OCI-LY1 (cell line): ENCODE measurements at regions not wholly inside any gene's neighbourhood (a gene's known extent, or its start where the extent isn't known, plus 50 kb on each side); places are given as distances from the start of the nearest gene placed in this dataset.

ENCODE experiments used
- H2AFZ ChIP-seq: fragments of 200-600 bp; sonication (generic), shearing (Covaris generic); 2 replicates; pipeline ENCODE4 v1.6.0; 2014; ENCODE audit warnings: antibody characterized with exemption, mild to moderate bottlenecking, low read length
- H3F3A ChIP-seq: fragments of 200-600 bp; sonication (generic), shearing (Covaris generic); 2 replicates; pipeline ENCODE4 v1.6.0; 2014; ENCODE audit warnings: mild to moderate bottlenecking, antibody characterized with exemption, low read length, moderate library complexity; ENCODE audit not compliant: insufficient read depth
- H3K27ac ChIP-seq: fragments of 200-600 bp; sonication (generic); 2 replicates; pipeline ENCODE4 v1.5.1; 2014; ENCODE audit warnings: low read length, mixed run types, mild to moderate bottlenecking, low read depth; ENCODE audit not compliant: poor library complexity, severe bottlenecking
- H3K27me3 ChIP-seq: fragments of 200-600 bp; sonication (generic); 2 replicates; pipeline ENCODE4 v1.6.0; 2014; ENCODE audit warnings: antibody characterized with exemption, mild to moderate bottlenecking, low read length, moderate library complexity; ENCODE audit not compliant: insufficient read depth
- H3K36me3 ChIP-seq: fragments of 200-600 bp; sonication (generic); 2 replicates; pipeline ENCODE4 v1.6.1; 2014; ENCODE audit warnings: mild to moderate bottlenecking, antibody characterized with exemption, low read length, moderate library complexity, mixed read lengths; ENCODE audit not compliant: insufficient read depth
- H3K4me1 ChIP-seq: fragments of 200-600 bp; sonication (generic); 2 replicates; pipeline ENCODE4 v1.5.1; 2014; ENCODE audit warnings: mild to moderate bottlenecking, low read length, moderate library complexity; ENCODE audit not compliant: insufficient read depth, severe bottlenecking
- H3K4me2 ChIP-seq: fragments of 200-600 bp; sonication (generic), shearing (Covaris generic); 2 replicates; pipeline ENCODE4 v1.6.1; 2014; ENCODE audit warnings: low read length
- H3K4me3 ChIP-seq: fragments of 200-600 bp; sonication (generic); 2 replicates; pipeline ENCODE4 v1.5.1; 2014; ENCODE audit warnings: low read length, low read depth, mild to moderate bottlenecking, mixed read lengths; ENCODE audit not compliant: poor library complexity, severe bottlenecking
- H3K79me2 ChIP-seq: fragments of 200-600 bp; shearing (Covaris generic); 2 replicates; pipeline ENCODE4 v1.6.1; 2016; ENCODE audit warnings: mixed run types, low read length, mixed read lengths; ENCODE audit not compliant: insufficient read depth
- H3K9ac ChIP-seq: fragments of 200-600 bp; sonication (generic), shearing (Covaris generic); 2 replicates; pipeline ENCODE4 v1.6.1; 2014; ENCODE audit warnings: mild to moderate bottlenecking, low read length, mixed read lengths
- H3K9me2 ChIP-seq: fragments of 200-600 bp; sonication (generic), shearing (Covaris generic); 2 replicates; pipeline ENCODE4 v1.6.1; 2014; ENCODE audit warnings: low read depth, mild to moderate bottlenecking, low read length, mixed read lengths
- H3K9me3 ChIP-seq: fragments of 200-600 bp; shearing (Covaris generic); 2 replicates; pipeline ENCODE4 v1.6.1; 2014; ENCODE audit warnings: low read length, mixed read lengths
- H4K20me1 ChIP-seq: fragments of 200-600 bp; sonication (generic), shearing (Covaris generic); 2 replicates; pipeline ENCODE4 v1.6.0; 2016; ENCODE audit warnings: mild to moderate bottlenecking, low read length; ENCODE audit not compliant: insufficient read depth
- EZH2 ChIP-seq: fragments of 200-600 bp; sonication (generic), shearing (Covaris generic); IDR thresholded peaks from 2 replicates; pipeline ENCODE4 v1.8.0; 2017; ENCODE audit warnings: borderline replicate concordance, mixed run types, mild to moderate bottlenecking, antibody characterized with exemption, low read length, moderate library complexity, mixed read lengths
- TF ChIP-seq, protein P1 (sequence below): fragments of 200-600 bp; sonication (generic), shearing (Covaris generic); IDR thresholded peaks from 2 replicates; pipeline ENCODE4 v1.5.1; 2017; ENCODE audit warnings: mild to moderate bottlenecking, antibody characterized with exemption, low read length, moderate library complexity, mixed read lengths

GRCh38 chr2:203619267-203619878, 84.3 kb upstream of the RAPH1 start:
- no peak overlapping the region for H3K4me2 ChIP-seq
- no peaks in the 10 kb centered on the region for H3K79me2 ChIP-seq
- H3K27ac ChIP-seq: no peak overlapping the region
- no peaks in the 10 kb centered on the region for H3K36me3 ChIP-seq
- no peak overlapping the region for H2AFZ ChIP-seq
- no peaks in the 10 kb centered on the region for H3K9me2 ChIP-seq
- H3K4me1 ChIP-seq: no peaks in the 10 kb centered on the region
- H4K20me1 ChIP-seq: no peaks in the 10 kb centered on the region
- no peaks in the 10 kb centered on the region for H3F3A ChIP-seq
- no peaks in the 10 kb centered on the region for H3K9me3 ChIP-seq
- no peaks in the 10 kb centered on the region for H3K27me3 ChIP-seq
- TF ChIP-seq, protein P1, sequence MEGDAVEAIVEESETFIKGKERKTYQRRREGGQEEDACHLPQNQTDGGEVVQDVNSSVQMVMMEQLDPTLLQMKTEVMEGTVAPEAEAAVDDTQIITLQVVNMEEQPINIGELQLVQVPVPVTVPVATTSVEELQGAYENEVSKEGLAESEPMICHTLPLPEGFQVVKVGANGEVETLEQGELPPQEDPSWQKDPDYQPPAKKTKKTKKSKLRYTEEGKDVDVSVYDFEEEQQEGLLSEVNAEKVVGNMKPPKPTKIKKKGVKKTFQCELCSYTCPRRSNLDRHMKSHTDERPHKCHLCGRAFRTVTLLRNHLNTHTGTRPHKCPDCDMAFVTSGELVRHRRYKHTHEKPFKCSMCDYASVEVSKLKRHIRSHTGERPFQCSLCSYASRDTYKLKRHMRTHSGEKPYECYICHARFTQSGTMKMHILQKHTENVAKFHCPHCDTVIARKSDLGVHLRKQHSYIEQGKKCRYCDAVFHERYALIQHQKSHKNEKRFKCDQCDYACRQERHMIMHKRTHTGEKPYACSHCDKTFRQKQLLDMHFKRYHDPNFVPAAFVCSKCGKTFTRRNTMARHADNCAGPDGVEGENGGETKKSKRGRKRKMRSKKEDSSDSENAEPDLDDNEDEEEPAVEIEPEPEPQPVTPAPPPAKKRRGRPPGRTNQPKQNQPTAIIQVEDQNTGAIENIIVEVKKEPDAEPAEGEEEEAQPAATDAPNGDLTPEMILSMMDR: no peak
- no peak for TF ChIP-seq EZH2
- no peak overlapping the region for H3K4me3 ChIP-seq
- H3K9ac ChIP-seq: no peak overlapping the region

- H3K27me3 ChIP-seq: no peaks in the 10 kb centered on the region
- no peaks in the 10 kb centered on the region for H4K20me1 ChIP-seq
- H3K9me2 ChIP-seq: no peaks in the 10 kb centered on the region
- no peaks in the 10 kb centered on the region for H3K9me3 ChIP-seq
- TF ChIP-seq, protein P1: no peak
- no peak for TF ChIP-seq EZH2
- H3K27ac ChIP-seq: no peak overlapping the region
- H3F3A ChIP-seq: no peaks in the 10 kb centered on the region
- H3K4me3 ChIP-seq: no peak overlapping the region
- H2AFZ ChIP-seq: no peak overlapping the region
- no peaks in the 10 kb centered on the region for H3K36me3 ChIP-seq
- H3K9ac ChIP-seq: no peak overlapping the region
- H3K79me2 ChIP-seq: no peaks in the 10 kb centered on the region
- no peak overlapping the region for H3K4me2 ChIP-seq
- H3K4me1 ChIP-seq: no peaks in the 10 kb centered on the region
Measured at GRCh38 chr2:203621981-203622515, 84.4 kb upstream of the CD28 start.

DNA sequence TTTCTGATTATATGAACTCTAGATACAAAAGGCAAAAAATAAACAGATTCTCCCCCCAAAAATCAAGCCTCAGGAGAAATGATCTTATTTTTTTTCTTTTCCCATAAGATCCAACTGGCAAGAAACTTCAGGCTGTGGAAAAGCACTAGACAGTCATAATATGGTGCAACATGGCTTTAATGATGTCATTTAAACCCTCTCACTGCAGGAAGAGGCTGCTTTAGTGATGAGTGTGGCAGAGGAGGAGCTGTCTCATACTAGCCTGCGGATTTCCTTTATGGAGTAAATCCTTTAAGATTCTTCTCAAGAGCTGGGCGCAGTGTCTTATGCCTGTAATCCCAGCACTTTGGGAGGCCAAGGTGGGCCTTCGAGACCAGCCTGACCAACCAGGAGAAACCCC, 83.3 kb upstream of the CD28 start:
- H2AFZ ChIP-seq: no peak overlapping the region

More for the DNA sequence above, 83.3 kb upstream of the CD28 start:
- no peaks in the 10 kb centered on the region for H3K4me1 ChIP-seq
- no peaks in the 10 kb centered on the region for H3K36me3 ChIP-seq
- no peaks in the 10 kb centered on the region for H3K27me3 ChIP-seq
- TF ChIP-seq EZH2: no peak
- TF ChIP-seq, protein P1: no peak
- no peaks in the 10 kb centered on the region for H3K79me2 ChIP-seq
- H3K4me3 ChIP-seq: no peak overlapping the region
- no peak overlapping the region for H3K4me2 ChIP-seq
- no peaks in the 10 kb centered on the region for H3K9me2 ChIP-seq
- H3K9ac ChIP-seq: no peak overlapping the region
- no peaks in the 10 kb centered on the region for H3F3A ChIP-seq
- no peak overlapping the region for H3K27ac ChIP-seq
- H3K9me3 ChIP-seq: no peaks in the 10 kb centered on the region
- no peaks in the 10 kb centered on the region for H4K20me1 ChIP-seq
